ENCODE measurements at regions not wholly inside any gene's neighbourhood (a gene's known extent, or its start where the extent isn't known, plus 50 kb on each side); places are given as distances from the start of the nearest gene placed in this dataset.
A peak's percentile ranks its signal among the peaks of the same experiment; 100 is the strongest.

GRCh38 chr6:14277405-14277930 is 159.9 kb downstream of the CD83 start:
- no peaks in the 10 kb centered on the region for H3K27me3 Mint-ChIP-seq (ENCODE audit: low read depth)
- no peak overlapping the region for H3K27ac Mint-ChIP-seq (ENCODE audit: unreplicated experiment)
- H3K9me3 Mint-ChIP-seq, result no peaks in the 10 kb centered on the region
- H3K4me3 Mint-ChIP-seq, result no peak overlapping the region
- peaks cover 2% of the 10 kb centered on the region for H3K36me3 Mint-ChIP-seq (ENCODE audit: low read depth)
- no peak for DNase-seq (ENCODE audit: low read depth, low spot score)
- H3K4me1 Mint-ChIP-seq, result peaks cover 20% of the 10 kb centered on the region
- no peak for TF ChIP-seq CTCF (conservative IDR thresholded peaks at IDR 0.05)

GRCh38 chr6:14278006-14278405 is 160.4 kb downstream of the CD83 start:
- Mint-ChIP-seq H3K4me3 (no peak overlapping the region), H3K4me1 (peaks cover 20% of the 10 kb centered on the region)

GRCh38 chr6:14278446-14278845 is 160.9 kb downstream of the CD83 start:
- peak; percentile 11 for DNase-seq (ENCODE audit: low read depth, low spot score)
- Mint-ChIP-seq H3K9me3 (no peaks in the 10 kb centered on the region), H3K4me3 (no peak overlapping the region), H3K27ac (ENCODE audit: unreplicated experiment) (no peak overlapping the region), H3K36me3 (ENCODE audit: low read depth) (peaks cover 2% of the 10 kb centered on the region), H3K4me1 (peaks cover 20% of the 10 kb centered on the region), H3K27me3 (ENCODE audit: low read depth) (no peaks in the 10 kb centered on the region)
- TF ChIP-seq CTCF (conservative IDR thresholded peaks at IDR 0.05), result no peak

More at GRCh38 chr6:14278006-14278405, 160.4 kb downstream of the CD83 start:
- no peaks in the 10 kb centered on the region for H3K9me3 Mint-ChIP-seq
- peaks cover 2% of the 10 kb centered on the region for H3K36me3 Mint-ChIP-seq (ENCODE audit: low read depth)
- H3K27ac Mint-ChIP-seq (ENCODE audit: unreplicated experiment), result no peak overlapping the region
- TF ChIP-seq CTCF (conservative IDR thresholded peaks at IDR 0.05), result no peak
- H3K27me3 Mint-ChIP-seq (ENCODE audit: low read depth), result no peaks in the 10 kb centered on the region
- DNase-seq (ENCODE audit: low read depth, low spot score), result no peak

- H3K27me3 Mint-ChIP-seq (ENCODE audit: low read depth), result no peaks in the 10 kb centered on the region
- no peak for DNase-seq (ENCODE audit: low read depth, low spot score)
- H3K4me1 Mint-ChIP-seq, result peaks cover 32% of the 10 kb centered on the region
- no peak overlapping the region for H3K27ac Mint-ChIP-seq (ENCODE audit: unreplicated experiment)
- no peak overlapping the region for H3K4me3 Mint-ChIP-seq
- no peaks in the 10 kb centered on the region for H3K36me3 Mint-ChIP-seq (ENCODE audit: low read depth)
- no peaks in the 10 kb centered on the region for H3K9me3 Mint-ChIP-seq
- no peak for TF ChIP-seq CTCF (conservative IDR thresholded peaks at IDR 0.05)
Measured at GRCh38 chr6:14280006-14280510, 162.5 kb downstream of the CD83 start.

- no peaks in the 10 kb centered on the region for H3K36me3 Mint-ChIP-seq (ENCODE audit: low read depth)
- H3K4me3 Mint-ChIP-seq, result no peak overlapping the region
- no peak for TF ChIP-seq CTCF (conservative IDR thresholded peaks at IDR 0.05)
- H3K27ac Mint-ChIP-seq (ENCODE audit: unreplicated experiment), result peak overlapping the region; percentile 54
- peaks cover 40% of the 10 kb centered on the region for H3K4me1 Mint-ChIP-seq
- H3K9me3 Mint-ChIP-seq, result no peaks in the 10 kb centered on the region
- DNase-seq (ENCODE audit: low read depth, low spot score), result no peak
- H3K27me3 Mint-ChIP-seq (ENCODE audit: low read depth), result no peaks in the 10 kb centered on the region
Measured at GRCh38 chr6:14280766-14281293, 163.3 kb downstream of the CD83 start.
